ENCODE measurements at regions not wholly inside any gene's neighbourhood (a gene's known extent, or its start where the extent isn't known, plus 50 kb on each side); places are given as distances from the start of the nearest gene placed in this dataset.

- DNase-seq (ENCODE audit: low spot score): no peak
Observed at GRCh38 chr7:16144361-16144760, 277.0 kb downstream of the CRPPA start.

- DNase-seq (ENCODE audit: low spot score): no peak
Observed at GRCh38 chr7:16137944-16138343, 283.4 kb downstream of the CRPPA start.

- DNase-seq (ENCODE audit: low spot score): no peak
Observed at GRCh38 chr7:16136896-16137295, 284.4 kb downstream of the CRPPA start.

GRCh38 chr7:16135658-16136057, 285.7 kb downstream of the CRPPA start:
- no peak for DNase-seq (ENCODE audit: low spot score)

GRCh38 chr7:16130111-16131110, 290.9 kb downstream of the CRPPA start:
- no peak for DNase-seq (ENCODE audit: low spot score)

GRCh38 chr7:16129431-16130110, 291.8 kb downstream of the CRPPA start:
- peak; percentile 3 for DNase-seq (ENCODE audit: low spot score)

GRCh38 chr7:16123117-16123770, 298.1 kb downstream of the CRPPA start:
- DNase-seq (ENCODE audit: low spot score): no peak

GRCh38 chr7:16121876-16122390, 299.4 kb downstream of the CRPPA start:
- no peak for DNase-seq (ENCODE audit: low spot score)

GRCh38 chr7:16115374-16115773, 306.0 kb downstream of the CRPPA start:
- no peak for DNase-seq (ENCODE audit: low spot score)

GRCh38 chr7:16114633-16115032, 306.7 kb downstream of the CRPPA start:
- no peak for DNase-seq (ENCODE audit: low spot score)

GRCh38 chr7:16114071-16114470, 307.3 kb downstream of the CRPPA start:
- DNase-seq (ENCODE audit: low spot score): no peak

- DNase-seq (ENCODE audit: low spot score): no peak
Observed at GRCh38 chr7:16113058-16113457, 308.3 kb downstream of the CRPPA start.

GRCh38 chr7:16106869-16107268, 314.5 kb downstream of the CRPPA start:
- no peak for DNase-seq (ENCODE audit: low spot score)

- DNase-seq (ENCODE audit: low spot score): no peak
Observed at GRCh38 chr7:16106300-16106699, 315.0 kb downstream of the CRPPA start.

GRCh38 chr7:16099302-16099849, 322.0 kb downstream of the CRPPA start:
- DNase-seq (ENCODE audit: low spot score): no peak

GRCh38 chr7:16098585-16099179, 322.7 kb downstream of the CRPPA start:
- peak; percentile 5 for DNase-seq (ENCODE audit: low spot score)

GRCh38 chr7:16098058-16098457, 323.3 kb downstream of the CRPPA start:
- DNase-seq (ENCODE audit: low spot score): no peak

GRCh38 chr7:16095171-16095950, 326.0 kb downstream of the CRPPA start:
- no peak for DNase-seq (ENCODE audit: low spot score)

GRCh38 chr7:16094651-16095050, 326.7 kb downstream of the CRPPA start:
- no peak for DNase-seq (ENCODE audit: low spot score)

GRCh38 chr7:16092711-16093110, 328.6 kb downstream of the CRPPA start:
- no peak for DNase-seq (ENCODE audit: low spot score)

Data from RKO (cell line).